NCI-H1694 treated with DMSO at 0.1 percent for 48 hours (cell line): ENCODE measurements at regions not wholly inside any gene's neighbourhood (a gene's known extent, or its start where the extent isn't known, plus 50 kb on each side); places are given as distances from the start of the nearest gene placed in this dataset.
A peak's percentile ranks its signal among the peaks of the same experiment; 100 is the strongest.

Experiments
- DNase-seq: peaks from one replicate; lab custom pipeline; 2025; lab: John Stamatoyannopoulos, UW

DNA sequence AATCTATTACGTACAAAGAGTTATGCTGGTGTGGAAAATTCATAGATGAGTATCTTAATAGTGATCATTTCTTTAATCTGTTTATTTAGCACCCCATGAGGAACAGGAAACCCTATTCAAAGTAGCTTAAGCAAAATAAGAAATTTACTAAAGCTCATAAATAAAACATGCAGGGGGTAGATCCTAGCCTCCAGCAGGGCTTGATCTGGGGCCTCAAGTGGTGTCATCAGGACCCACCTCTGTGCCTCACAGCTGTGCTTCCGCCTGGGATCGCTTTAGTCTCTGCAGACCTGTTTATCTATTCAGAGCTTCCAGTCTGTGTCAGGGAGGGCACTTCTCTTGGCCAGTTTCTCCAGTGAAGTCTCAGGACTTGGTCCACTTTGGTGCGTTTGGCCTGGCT, 171.0 kb upstream of the SLC24A5 start:
- no peak for DNase-seq

DNA sequence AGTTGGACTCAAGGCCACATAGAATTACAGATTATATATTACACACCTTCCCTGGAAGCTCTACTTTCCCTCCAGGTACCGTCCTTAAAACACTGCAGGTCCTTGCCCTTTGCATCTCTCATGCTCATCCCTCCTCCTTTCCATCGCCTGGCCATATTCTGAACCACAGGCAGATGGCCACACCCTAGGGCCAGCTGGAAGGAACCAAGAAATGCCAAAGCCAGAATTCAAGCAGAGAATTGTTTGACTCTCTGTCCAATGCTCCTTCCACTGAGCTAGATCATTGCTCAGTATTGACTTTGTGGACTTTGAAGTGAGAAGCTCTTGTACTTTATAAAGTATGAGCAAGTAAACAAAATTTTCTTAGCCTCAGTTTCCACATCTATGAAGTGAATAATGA, 170.3 kb upstream of the SLC24A5 start:
- DNase-seq = no peak

DNA sequence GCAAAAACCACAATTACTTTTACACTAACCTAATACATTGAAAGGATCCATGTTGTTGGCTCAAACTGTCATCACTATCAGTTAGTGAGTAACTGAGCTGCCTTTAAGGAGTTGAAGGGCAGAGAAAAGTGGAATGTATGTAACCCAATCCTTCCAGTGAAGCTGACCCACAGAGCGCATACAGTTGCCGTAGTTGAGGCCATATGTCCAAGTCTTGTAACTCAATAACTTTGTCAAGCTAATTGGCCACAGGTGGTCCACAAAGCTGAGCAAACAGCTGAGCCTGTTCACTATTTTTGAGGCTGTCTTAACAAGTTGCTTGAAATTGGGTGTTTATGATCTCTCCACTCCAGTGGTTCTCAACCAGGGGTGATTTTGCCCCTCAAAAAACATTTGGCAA, 169.0 kb upstream of the SLC24A5 start:
- DNase-seq = no peak

DNA sequence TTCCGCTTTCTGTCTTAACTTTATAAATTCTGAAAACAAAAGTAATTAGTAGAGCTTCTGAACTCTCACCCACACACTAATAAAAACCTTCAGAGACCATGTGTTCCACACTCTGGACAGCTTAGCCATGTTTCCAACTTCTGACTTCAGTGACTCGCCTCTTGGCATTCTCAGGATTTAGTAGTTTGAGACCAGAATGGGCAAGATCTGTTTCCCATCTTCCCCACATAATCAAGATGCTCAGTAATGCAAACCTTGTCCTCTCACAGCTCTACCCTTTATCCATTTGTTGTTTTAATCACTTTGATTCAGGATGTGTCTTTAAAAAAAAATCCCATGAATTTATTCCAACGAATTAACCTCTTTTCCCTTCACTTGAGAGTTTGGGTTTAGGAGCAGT, 166.6 kb upstream of the SLC24A5 start:
- no peak for DNase-seq

DNA sequence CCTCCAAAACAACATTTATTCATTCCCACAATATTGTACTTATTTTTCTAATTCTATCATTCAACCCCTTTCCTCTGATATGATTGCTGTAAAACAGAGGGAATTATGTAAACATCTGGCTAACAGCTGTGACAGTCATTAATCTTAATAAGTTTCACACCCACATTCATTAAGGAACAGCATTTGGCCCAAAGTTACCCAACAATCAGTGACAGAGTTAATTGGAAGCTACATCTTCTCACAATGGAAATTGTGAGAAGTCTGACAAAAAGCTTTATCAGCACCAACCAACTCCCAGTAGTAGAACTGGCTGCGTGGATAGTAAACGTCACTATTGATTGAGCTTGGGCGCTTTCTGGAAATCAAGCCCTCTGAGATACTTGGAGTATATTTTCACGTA, 165.8 kb upstream of the SLC24A5 start:
- DNase-seq = no peak

DNA sequence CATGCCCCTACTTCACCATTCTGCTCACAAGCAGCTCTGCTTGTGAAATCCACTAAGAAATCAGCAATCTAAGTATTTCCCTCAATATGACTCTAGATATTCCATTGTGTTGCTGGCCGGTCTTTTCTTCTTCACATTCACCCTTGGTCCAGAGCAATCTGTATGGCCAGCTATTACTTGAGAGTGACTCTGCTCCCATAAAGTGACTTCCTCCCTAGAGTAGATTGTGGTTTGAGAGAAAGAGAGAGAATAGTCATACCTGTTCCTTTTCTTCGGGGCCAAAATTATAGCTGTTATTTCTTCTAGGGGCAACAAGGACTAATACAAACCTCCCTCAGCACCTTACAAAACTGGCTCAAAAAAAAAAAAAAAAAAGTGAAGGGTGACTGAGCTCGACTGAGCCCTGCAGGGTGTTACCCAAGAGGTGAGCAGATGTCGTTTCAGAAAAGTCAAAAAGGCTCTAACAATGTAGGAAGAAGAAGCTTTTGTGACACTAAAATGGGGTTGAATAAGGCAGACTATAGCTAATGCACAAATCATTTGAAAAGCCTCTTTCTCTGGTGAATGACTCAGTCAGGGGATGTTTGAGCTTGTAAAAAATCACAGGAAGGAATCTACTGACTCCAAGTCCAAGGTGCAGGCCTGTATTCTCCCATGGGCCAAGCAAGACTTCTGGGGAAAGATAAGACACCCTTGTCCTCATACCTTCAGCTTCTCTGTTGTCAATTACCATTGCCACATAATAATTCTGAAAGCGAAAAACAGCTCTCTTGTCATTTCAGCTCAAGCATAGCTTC, 161.0 kb upstream of the SLC24A5 start:
- DNase-seq = no peak

DNA sequence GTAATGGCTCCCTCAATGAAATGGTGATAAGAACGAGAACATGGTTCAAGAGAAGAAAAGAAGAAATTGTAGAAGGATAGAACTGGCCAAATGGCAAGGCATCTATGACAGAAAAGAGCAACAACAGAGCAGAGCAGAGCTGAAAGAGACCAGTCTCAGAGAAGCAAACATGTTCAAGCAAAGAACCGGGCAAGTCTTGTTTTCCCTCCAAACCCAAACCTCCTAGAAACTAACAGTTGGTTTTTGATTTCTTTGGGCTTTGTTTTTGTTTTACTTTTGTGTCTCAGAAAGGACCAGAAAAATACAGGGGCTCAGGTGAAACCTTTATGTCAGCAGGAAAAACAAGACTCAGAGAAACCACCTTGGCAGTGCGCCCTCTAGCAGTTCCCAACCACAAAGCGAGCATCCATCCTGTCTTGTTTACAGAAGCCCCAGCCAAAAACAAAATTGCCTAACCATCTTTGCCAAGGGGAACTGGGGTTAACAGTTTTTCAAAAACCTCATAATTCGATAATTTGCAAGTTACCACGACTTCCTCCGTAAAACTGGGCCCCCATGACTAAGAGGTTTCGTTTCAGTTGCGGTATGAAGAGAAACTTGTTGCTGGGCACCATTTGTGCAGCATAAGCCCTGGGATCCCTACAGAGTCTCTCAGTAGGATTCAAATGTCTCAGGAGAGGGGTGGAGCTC, 159.2 kb upstream of the SLC24A5 start:
- no peak for DNase-seq

DNA sequence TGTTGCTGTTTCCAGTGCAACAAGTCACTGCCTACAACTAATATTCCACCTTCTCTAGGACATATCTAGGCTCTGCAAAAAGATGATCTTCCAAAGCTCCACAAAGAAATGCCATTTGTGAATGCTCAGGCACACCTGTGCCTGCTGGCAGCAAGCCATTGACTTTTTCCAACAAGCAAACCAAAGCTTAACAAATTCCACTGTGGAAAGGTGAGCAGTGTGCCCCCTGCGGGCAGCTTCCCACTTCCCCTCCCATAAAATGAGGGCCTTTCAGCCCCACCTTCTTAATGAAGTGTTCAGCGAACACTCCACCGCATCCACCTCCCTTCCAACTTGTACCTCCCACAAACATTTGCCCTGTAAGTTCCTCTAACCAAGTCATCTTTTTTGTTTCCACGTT, 157.5 kb upstream of the SLC24A5 start:
- DNase-seq = no peak

DNA sequence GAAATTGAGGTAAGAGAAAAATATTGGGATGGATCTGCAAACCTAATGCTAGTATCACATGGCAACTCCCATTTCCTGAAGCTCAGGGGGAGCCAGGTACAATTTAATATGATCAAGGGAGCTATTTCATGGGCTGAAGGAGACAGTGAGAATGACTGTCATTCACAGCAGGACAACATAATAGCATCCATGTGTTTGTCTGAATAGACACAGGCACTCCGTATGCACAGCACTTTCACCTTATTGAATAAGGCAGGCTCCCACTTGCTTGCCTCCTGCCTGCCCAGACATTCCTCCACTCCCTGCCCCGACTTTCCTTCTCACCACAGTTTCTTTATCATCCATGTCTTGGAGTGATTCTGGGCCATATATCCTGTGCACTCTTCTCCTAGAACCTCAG, 156.6 kb upstream of the SLC24A5 start:
- DNase-seq = no peak

DNA sequence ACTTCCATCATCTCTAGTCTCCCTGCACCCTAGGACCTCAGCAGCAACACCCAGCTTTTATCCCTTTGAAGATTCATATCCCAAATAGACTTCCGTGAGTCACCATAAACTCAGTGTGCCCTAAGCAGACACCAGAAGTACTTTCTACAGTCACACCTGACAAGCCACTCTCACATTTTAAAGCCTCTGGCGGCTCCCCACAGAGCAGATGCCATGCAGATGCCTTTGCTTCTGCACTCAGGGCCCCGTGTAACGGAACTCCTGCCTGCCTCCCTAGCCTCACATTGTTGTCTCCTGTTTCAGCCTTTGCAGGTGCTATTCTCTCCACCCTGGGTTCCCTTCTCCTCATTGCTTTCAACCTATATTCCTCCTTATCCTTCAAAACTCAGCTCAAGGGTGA, 155.5 kb upstream of the SLC24A5 start:
- no peak for DNase-seq

DNA sequence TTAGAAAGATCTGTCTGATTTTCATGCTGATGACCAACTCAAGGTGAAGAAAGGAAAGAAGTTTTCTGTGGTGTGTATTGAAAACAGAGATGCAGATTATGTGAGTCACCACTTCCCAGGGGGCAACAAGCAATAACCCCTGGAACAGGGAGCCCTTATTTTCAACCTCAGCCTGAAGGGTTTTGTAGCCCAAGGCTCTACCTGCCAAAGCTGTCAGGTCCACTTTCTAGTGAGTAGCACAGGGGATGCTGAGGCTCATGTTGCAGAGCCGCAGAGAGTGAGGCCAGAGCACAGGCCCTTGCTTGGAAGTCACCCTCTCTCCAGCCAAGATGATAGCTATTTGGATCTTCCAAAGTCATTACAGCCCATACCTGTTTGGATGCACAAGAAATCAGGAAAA, 152.2 kb upstream of the SLC24A5 start:
- no peak for DNase-seq

DNA sequence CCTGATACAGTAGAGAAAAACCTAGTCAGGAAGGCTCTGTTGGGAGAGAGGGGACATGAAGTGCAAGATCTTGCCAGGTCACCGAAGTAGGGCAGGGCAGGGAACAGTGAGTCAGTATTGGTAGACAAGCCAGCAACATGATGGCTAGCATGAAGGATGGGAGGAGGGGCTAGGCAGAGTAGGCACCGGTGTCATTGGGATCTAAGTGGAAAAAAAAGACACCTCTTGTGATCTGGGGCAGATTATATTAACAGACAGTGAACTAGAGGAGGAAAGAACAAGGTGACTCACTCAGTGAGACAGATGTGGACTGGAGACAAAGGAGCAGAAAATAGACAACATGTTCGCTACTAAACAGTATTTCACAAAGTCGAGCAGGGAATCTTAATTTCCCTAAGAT, 149.2 kb upstream of the SLC24A5 start:
- no peak for DNase-seq

DNA sequence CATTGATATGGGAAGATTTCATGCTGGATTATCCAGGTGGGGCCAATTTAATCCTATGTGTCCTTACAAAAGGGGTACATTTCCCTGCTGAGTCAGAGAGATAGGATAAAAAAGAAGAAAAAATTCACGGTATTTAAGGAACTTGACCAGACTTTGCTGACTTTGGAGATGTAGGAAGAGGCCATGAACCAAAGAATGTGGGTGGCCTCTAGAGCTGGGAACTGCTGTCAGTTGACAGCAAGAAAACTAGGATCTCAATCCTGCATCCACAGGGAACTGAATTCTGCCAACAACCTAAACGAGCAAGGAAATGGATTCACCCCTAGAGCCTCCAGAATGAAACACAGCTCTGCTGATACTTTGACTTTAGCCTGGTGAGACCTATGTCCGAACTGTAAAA, 148.1 kb upstream of the SLC24A5 start:
- DNase-seq = no peak

DNA sequence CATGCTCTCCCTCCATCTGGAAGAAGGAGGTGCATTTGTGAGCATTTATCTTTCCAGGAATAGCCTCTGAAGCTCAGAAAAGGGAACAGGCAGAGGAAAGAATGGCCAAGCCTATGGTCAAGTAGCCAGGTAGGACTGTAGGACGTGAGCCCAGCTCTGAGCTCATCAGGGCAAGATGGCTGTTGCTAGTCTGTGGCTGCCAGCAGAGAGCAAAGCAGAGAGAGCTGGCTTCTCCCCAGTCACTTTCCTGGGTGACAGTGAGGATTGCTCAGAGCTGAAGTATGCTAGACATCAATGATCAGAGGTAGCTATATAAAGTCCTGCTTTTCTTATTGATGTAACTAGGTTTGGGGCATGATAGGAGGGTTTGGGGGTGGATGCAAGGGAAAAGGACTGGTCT, 146.1 kb upstream of the SLC24A5 start:
- DNase-seq = no peak

DNA sequence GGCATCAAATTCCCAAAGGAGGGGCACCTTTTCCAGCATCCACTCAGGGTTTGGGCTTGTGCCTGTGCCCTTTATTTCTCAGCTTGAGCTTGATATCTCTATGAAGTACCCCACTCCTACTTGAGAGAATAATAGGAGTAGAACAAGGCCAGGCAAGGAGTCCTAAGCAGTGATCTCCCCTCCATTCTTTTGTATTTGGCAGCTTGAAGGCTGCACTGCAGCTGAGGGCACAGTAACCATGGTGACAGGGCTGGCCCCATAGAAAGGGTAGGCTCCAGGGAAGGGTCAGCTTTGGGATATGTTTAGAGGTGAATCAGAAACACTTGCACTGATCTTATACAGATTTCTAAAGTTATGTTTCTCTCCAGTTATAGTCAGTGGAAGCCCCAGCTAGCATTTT, 145.4 kb upstream of the SLC24A5 start:
- DNase-seq = no peak

DNA sequence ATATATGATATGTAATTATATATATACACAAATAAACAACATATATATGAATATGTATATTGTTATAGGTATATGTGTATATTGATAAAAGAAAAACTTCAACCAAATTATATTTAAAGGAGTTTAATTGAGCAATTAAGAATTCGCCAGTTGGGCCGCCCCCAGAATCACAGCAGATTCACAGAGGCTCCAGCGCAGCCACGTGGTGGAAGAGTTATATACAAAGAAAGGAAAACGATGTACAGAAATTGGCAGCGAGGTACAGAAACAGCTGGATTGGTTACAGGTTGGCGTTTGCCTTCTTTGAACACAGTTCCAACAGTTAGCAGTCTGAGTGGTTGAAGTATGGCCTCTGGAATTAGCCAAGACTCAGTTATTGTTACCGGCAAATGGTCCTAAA, 137.3 kb upstream of the SLC24A5 start:
- DNase-seq = no peak

DNA sequence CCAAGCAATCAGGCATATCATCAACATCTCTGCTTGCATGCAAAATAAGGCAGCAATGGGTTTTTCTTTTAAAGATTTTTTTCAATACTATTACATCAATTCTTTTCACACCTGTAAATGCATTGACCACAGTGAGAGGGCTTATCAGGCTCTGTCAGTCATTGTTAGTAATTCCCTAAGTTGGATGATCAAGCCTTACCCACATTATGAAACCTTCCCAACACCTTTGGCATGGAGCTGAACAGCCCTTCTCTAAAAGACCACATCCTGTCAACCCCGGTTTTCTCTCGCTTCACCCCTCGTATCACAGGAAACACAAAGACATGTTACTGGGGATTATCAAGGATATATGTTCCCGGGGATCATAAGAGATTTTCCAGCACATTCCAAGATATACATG, 135.2 kb upstream of the SLC24A5 start:
- no peak for DNase-seq

DNA sequence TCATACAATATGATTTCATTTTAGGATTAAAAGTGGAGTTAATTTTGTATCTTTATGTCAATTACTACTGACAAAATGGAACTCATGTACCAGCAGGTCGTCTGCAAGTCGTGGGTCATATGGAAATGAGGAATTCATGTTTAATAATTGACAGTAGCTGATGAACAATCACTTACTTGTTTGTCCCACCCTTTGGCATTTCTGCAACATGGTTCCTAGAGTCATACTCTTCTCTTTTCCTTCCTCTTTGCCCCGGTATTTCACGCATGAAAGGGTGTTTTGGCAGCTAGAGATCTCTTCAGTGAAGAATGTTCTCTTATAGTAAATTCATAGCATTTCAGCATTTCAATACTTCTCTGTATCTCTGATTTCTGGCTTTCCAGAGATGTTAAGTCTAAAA, 133.3 kb upstream of the SLC24A5 start:
- no peak for DNase-seq

DNA sequence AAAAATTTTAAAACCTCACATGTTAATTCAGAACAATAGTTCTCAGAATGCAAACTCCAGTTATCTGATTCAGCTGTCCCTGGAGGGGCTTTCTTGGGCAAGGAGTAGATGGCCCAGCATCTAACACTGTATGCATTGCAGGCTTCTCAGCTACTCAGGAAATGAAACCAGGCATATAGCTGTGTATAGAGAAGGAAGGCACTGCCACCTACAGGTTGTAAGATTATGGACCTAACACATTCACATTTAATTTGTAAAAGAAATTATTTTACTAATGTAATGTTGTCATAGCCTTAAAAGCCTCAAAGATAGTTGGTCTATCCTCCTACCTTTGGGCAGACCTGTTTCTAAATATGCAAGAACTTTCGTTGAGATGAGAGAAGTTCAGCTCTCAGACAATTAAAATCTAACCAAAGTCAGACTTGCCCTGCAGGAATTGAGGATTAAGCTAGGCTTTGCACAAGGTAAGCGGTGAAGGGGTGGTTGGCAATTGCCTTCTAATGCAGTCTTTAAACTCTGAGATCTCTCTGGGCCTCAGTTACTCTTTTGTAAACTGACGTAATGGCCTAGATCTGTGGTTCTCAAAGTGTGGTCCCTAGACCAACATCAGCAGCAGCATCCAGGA, 132.8 kb upstream of the SLC24A5 start:
- DNase-seq = peak; percentile 77

DNA sequence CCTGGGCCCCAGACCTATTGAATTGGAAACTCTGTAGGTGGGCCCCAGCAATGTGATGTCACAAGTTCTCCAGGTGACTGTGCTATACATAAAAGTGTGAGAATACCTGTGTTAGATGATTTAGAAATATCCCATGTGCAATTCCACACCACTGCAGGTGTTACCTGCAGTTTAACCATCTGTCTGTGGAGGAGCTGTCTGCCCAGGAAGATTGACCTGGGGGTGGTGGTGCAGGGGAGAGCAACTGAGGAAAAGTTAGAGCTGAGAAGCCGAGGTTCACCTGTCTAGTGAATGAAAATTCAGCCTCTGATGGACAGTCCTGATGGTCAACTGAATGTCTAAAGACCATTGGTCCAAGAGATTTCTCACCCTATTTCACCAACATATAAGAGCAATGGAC, 132.2 kb upstream of the SLC24A5 start:
- DNase-seq = no peak

DNA sequence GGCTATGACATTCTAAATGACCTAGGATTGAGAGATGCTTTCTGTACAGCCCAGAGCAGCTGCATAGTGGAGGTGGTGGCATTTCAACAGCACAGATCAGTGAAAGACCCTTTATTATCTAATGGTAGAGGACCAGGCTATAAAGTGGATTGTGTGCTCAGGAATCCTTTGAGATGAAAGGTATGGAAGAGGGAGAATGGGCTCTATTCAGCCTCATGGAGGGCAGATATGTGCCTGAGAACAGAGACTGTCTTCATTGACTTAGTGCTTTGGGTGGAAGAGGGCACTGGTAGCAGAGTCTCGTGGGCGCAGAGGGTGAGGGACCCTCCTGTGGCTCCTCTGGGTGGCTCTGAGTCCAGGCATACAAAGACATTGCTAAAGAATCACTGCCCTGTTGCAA, 130.0 kb upstream of the SLC24A5 start:
- DNase-seq = no peak

DNA sequence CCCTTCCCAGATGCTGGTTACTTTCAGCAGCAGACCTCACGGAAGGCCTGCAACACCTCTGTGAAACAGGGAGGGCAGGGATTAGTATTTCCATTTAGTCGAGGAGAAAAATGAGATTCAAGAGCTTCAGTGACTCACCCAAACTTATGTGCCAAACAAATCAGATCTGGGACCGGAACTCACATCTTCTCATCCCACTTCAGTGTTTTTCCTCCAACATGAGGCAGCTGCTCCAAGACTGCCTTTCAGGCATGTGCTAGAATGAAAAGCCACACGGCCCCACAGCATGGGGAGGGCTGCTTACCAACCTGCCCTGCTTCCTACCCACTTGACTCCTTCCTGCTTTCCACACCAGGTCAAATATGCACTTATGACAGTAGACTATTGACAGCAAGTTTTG, 129.4 kb upstream of the SLC24A5 start:
- DNase-seq = no peak

DNA sequence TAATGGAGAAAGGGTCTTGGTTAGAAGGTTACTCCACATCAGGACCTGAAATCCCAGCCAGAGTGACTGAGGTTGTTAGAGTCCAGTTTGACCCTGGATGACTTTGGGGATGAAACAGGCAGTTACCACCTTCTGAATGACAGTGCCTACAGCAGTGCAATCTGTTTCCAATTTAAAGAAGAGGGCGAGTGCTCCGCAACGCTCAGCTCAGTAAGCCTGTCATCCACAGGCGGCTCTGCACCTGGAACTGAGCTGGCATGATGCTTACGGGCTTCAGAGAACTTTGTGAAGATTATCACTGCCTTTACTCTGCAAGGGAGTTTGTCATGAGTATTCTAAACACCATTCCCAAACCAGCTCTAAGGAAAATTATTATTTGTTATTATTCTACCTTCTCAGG, 127.7 kb upstream of the SLC24A5 start:
- no peak for DNase-seq
